A172 (cell line): ENCODE measurements at regions not wholly inside any gene's neighbourhood (a gene's known extent, or its start where the extent isn't known, plus 50 kb on each side); places are given as distances from the start of the nearest gene placed in this dataset.

ENCODE experiments used
- DNase-seq: peaks from one replicate; pipeline ENCODE4 v3.0.0-alpha.2; 2015; ENCODE audit warnings: low spot score

- DNase-seq: peak; percentile 4
Observed at GRCh38 chr10:24793648-24794379, 70.1 kb upstream of the ARHGAP21 start.

GRCh38 chr10:24792638-24793037 lies 69.0 kb upstream of the ARHGAP21 start:
- DNase-seq: no peak

GRCh38 chr10:24791084-24791726 lies 67.5 kb upstream of the ARHGAP21 start:
- no peak for DNase-seq

- DNase-seq: no peak
Observed at GRCh38 chr10:24790599-24790998, 66.9 kb upstream of the ARHGAP21 start.

GRCh38 chr10:24790073-24790472 lies 66.4 kb upstream of the ARHGAP21 start:
- no peak for DNase-seq

- peak; percentile 26 for DNase-seq
Observed at GRCh38 chr10:24784923-24785322, 61.2 kb upstream of the ARHGAP21 start.

GRCh38 chr10:24784061-24784460 lies 60.4 kb upstream of the ARHGAP21 start:
- DNase-seq: no peak

GRCh38 chr10:24783504-24783903 lies 59.8 kb upstream of the ARHGAP21 start:
- DNase-seq: no peak

- no peak for DNase-seq
Observed at GRCh38 chr10:24779737-24780136, 56.0 kb upstream of the ARHGAP21 start.

- no peak for DNase-seq
Observed at GRCh38 chr10:24778298-24778697, 54.6 kb upstream of the ARHGAP21 start.

- DNase-seq: no peak
Observed at GRCh38 chr10:24777196-24777595, 53.5 kb upstream of the ARHGAP21 start.

- DNase-seq: no peak
Observed at GRCh38 chr10:24773939-24774589, 50.4 kb upstream of the ARHGAP21 start.
